GM12878 (cell line): ENCODE measurements at regions not wholly inside any gene's neighbourhood (a gene's known extent, or its start where the extent isn't known, plus 50 kb on each side); places are given as distances from the start of the nearest gene placed in this dataset.

Experiments
- ATAC-seq: fragments of 200-7000 bp; cut with Tn5 transposase; 3 replicates; pipeline ENCODE4 v1.9.1; 2020; ENCODE audit warnings: mild to moderate bottlenecking, moderate library complexity
- BruUV-seq: library from RNA; stranded (reverse); fragments of 400-500 nt; replicated peaks from 2 replicates; lab custom pipeline; 2021; lab: Mats Ljungman, UMichigan
- CTCF ChIA-PET: fragments of 300-600 bp; sonication (Branson Sonifier 250); formaldehyde crosslinking; extraction: SDS; loops from one replicate; lab custom pipeline; 2021; ENCODE audit warnings: inconsistent platforms; lab: Yijun Ruan, JAX
- POLR2A ChIA-PET: fragments of 350-600 bp; formaldehyde crosslinking; extraction: SDS; loops from one replicate; lab custom pipeline; 2021; ENCODE audit warnings: inconsistent platforms; lab: Charles Lee
- RAD21 ChIA-PET: fragments of 300-600 bp; sonication (Branson Sonifier 250); formaldehyde crosslinking; loops from one replicate; lab custom pipeline; 2023; ENCODE audit warnings: antibody characterized with exemption; ENCODE audit not compliant: unreplicated experiment; lab: Charles Lee
- SMC1A ChIA-PET: fragments of 300-600 bp; sonication (Branson Sonifier 250); formaldehyde crosslinking; loops from one replicate; lab custom pipeline; 2023; ENCODE audit not compliant: unreplicated experiment, uncharacterized antibody; lab: Charles Lee
- DNase-seq: peaks from one replicate; pipeline ENCODE4 v3.0.0-alpha.2; 2011; ENCODE audit warnings: low read depth, low spot score
- FAIRE-seq: peaks from 3 replicates; lab custom pipeline; 2011; peaks lifted over from hg19 to GRCh38; lab: Jason Lieb, UNC
- H2AFZ ChIP-seq: 2 replicates; pipeline ENCODE4 v1.6.0; 2011; ENCODE audit warnings: low read depth, low read length, control low read depth; ENCODE audit not compliant: control insufficient read depth
- H3K27ac ChIP-seq: 2 replicates; pipeline ENCODE4 v1.5.1; 2011; ENCODE audit warnings: control low read depth; ENCODE audit not compliant: control insufficient read depth, insufficient read depth
- H3K27me3 ChIP-seq, 2 experiments: replicated peaks in 1 of 2; 2 replicates each; pipeline versions ENCODE4 v1.6.0 to v1.6.1; 2011; ENCODE audit warnings: low read length in 1 of 2; ENCODE audit not compliant: control insufficient read depth in 2 of 2, insufficient read depth in 2 of 2
- H3K36me3 ChIP-seq, 2 experiments: 2 replicates each; pipeline ENCODE4 v1.5.1; 2011; ENCODE audit warnings: low read length in 1 of 2; ENCODE audit not compliant: control insufficient read depth in 2 of 2, insufficient read depth in 2 of 2
- H3K4me1 ChIP-seq: 2 replicates; pipeline ENCODE4 v1.6.1; 2011; ENCODE audit warnings: mild to moderate bottlenecking, low read length, moderate library complexity, mixed read lengths; ENCODE audit not compliant: control insufficient read depth, insufficient read depth
- H3K4me2 ChIP-seq: 2 replicates; pipeline ENCODE4 v1.6.0; 2011; ENCODE audit warnings: control low read depth; ENCODE audit not compliant: control insufficient read depth, insufficient read depth
- H3K4me3 ChIP-seq: fragments of 200-600 bp; sonication (generic); 2 replicates; pipeline ENCODE4 v1.5.1; 2016
- H3K79me2 ChIP-seq: 2 replicates; pipeline ENCODE4 v1.6.0; 2011; ENCODE audit warnings: low read length; ENCODE audit not compliant: control insufficient read depth, insufficient read depth
- H3K9ac ChIP-seq: 2 replicates; pipeline ENCODE4 v1.8.0; 2011; ENCODE audit warnings: low read length, control low read depth, mixed read lengths; ENCODE audit not compliant: control insufficient read depth, insufficient read depth
- H3K9me3 ChIP-seq: replicated peaks from 3 replicates; pipeline ENCODE4 v1.5.1; 2011; ENCODE audit warnings: mild to moderate bottlenecking, low read length; ENCODE audit not compliant: control insufficient read depth, insufficient read depth
- H4K20me1 ChIP-seq: 2 replicates; pipeline ENCODE4 v1.6.0; 2011; ENCODE audit not compliant: control insufficient read depth, insufficient read depth
- BACH1 ChIP-seq: fragments of 450-650 bp; IDR thresholded peaks from 2 replicates; pipeline ENCODE4 v1.6.1; 2017; ENCODE audit warnings: mild to moderate bottlenecking, borderline replicate concordance
- ESRRA ChIP-seq: IDR thresholded peaks from 2 replicates; pipeline ENCODE4 v1.6.1; 2012; ENCODE audit warnings: mild to moderate bottlenecking, low read length, improper control_type of control experiment
- EZH2 ChIP-seq: IDR thresholded peaks from 2 replicates; pipeline ENCODE4 v1.6.1; 2012; ENCODE audit warnings: low read depth, mild to moderate bottlenecking, control low read depth, inconsistent platforms, low read length, borderline replicate concordance; ENCODE audit not compliant: control insufficient read depth
- HCFC1 ChIP-seq: fragments of 150-350 bp; IDR thresholded peaks from 2 replicates; pipeline ENCODE4 v1.6.1; 2014; ENCODE audit warnings: low read length
- IKZF2 ChIP-seq, 2 experiments: fragments of 450-650 bp; IDR thresholded peaks; 2 replicates each; pipeline ENCODE4 v1.6.1; 2017; ENCODE audit warnings: mild to moderate bottlenecking in 2 of 2, moderate library complexity in 2 of 2
- IRF4 ChIP-seq: IDR thresholded peaks from 2 replicates; pipeline ENCODE4 v1.6.1; 2011; ENCODE audit warnings: low read depth, low read length
- KAT2A ChIP-seq: conservative IDR thresholded peaks from 2 replicates; pipeline ENCODE4 v1.6.1; 2011; ENCODE audit warnings: low read depth, low read length; ENCODE audit not compliant: control insufficient read depth
- PKNOX1 ChIP-seq: fragments of 450-650 bp; IDR thresholded peaks from 2 replicates; pipeline ENCODE4 v1.6.1; 2016; ENCODE audit warnings: mild to moderate bottlenecking
- PML ChIP-seq: IDR thresholded peaks from 2 replicates; pipeline ENCODE4 v1.6.1; 2012; ENCODE audit warnings: low read length, inconsistent platforms
- POU2F2 ChIP-seq: IDR thresholded peaks from 3 replicates; pipeline ENCODE4 v1.6.1; 2011; ENCODE audit warnings: low read depth, mild to moderate bottlenecking, low read length, borderline replicate concordance
- SIN3A ChIP-seq: IDR thresholded peaks from 2 replicates; pipeline ENCODE4 v1.6.1; 2012; ENCODE audit warnings: low read depth, low read length, improper control_type of control experiment
- SMAD5 ChIP-seq: IDR thresholded peaks from 2 replicates; pipeline ENCODE4 v1.6.1; 2016; ENCODE audit warnings: antibody characterized with exemption, low read depth
- SMARCA5 ChIP-seq: fragments of 450-650 bp; IDR thresholded peaks from 2 replicates; pipeline ENCODE4 v1.6.1; 2017; ENCODE audit warnings: mild to moderate bottlenecking
- SP1 ChIP-seq: IDR thresholded peaks from one replicate; pipeline ENCODE4 v1.6.1; 2011; ENCODE audit warnings: low read depth, low read length
- SPI1 ChIP-seq: IDR thresholded peaks from 2 replicates; pipeline ENCODE4 v1.6.1; 2011; ENCODE audit warnings: low read depth, mild to moderate bottlenecking, low read length, moderate library complexity, borderline replicate concordance; ENCODE audit not compliant: insufficient read depth
- STAT3 ChIP-seq: IDR thresholded peaks from 2 replicates; pipeline ENCODE4 v1.6.1; 2011; ENCODE audit warnings: low read depth, low read length, improper control_type of control experiment
- SUPT20H ChIP-seq: IDR thresholded peaks from 2 replicates; pipeline ENCODE4 v1.6.1; 2011; ENCODE audit warnings: low read depth, mild to moderate bottlenecking, low read length, moderate library complexity, borderline replicate concordance; ENCODE audit not compliant: control insufficient read depth
- TBL1XR1 ChIP-seq: IDR thresholded peaks from 2 replicates; pipeline ENCODE4 v1.6.1; 2012; ENCODE audit warnings: low read depth, low read length, improper control_type of control experiment
- ZNF217 ChIP-seq: fragments of 450-650 bp; IDR thresholded peaks from 2 replicates; pipeline ENCODE4 v1.6.1; 2017; ENCODE audit warnings: antibody characterized with exemption, mild to moderate bottlenecking
- WGBS: methylation state at CpG from one replicate; pipeline ENCODE4 v1.1.6; 2016; ENCODE audit warnings: low lambda C conversion rate; ENCODE audit not compliant: insufficient replicate concordance, insufficient coverage; ENCODE audit errors: missing lambda C conversion rate; 5-methylcytosine and 5-hydroxymethylcytosine counted together
- in situ Hi-C: fragments of 300-500 bp; cut with MboI; formaldehyde crosslinking; loops from 9 replicates; pipeline ENCODE4 v1.14.3; 2018; ENCODE audit warnings: mixed read lengths
- intact Hi-C: fragments of 100-400 bp; cut with micrococcal nuclease; formaldehyde crosslinking; loops from one replicate; pipeline ENCODE4 v1.14.2; 2022; ENCODE audit not compliant: unreplicated experiment
- TF ChIP-seq, protein P1 (sequence below): fragments of 450-650 bp; IDR thresholded peaks from 2 replicates; pipeline ENCODE4 v1.6.1; 2017; ENCODE audit warnings: mild to moderate bottlenecking, moderate library complexity
- TF ChIP-seq, protein P2 (sequence below): fragments of 450-650 bp; IDR thresholded peaks from 2 replicates; pipeline ENCODE4 v1.6.1; 2017; ENCODE audit warnings: borderline replicate concordance

GRCh38 chr13:73394066-73394465, 335.3 kb downstream of the KLF5 start (continued):
- TF ChIP-seq SUPT20H (no peak), SP1 (no peak), KAT2A (no peak), BACH1 (no peak), HCFC1 (no peak)
- TF ChIP-seq, protein P1, sequence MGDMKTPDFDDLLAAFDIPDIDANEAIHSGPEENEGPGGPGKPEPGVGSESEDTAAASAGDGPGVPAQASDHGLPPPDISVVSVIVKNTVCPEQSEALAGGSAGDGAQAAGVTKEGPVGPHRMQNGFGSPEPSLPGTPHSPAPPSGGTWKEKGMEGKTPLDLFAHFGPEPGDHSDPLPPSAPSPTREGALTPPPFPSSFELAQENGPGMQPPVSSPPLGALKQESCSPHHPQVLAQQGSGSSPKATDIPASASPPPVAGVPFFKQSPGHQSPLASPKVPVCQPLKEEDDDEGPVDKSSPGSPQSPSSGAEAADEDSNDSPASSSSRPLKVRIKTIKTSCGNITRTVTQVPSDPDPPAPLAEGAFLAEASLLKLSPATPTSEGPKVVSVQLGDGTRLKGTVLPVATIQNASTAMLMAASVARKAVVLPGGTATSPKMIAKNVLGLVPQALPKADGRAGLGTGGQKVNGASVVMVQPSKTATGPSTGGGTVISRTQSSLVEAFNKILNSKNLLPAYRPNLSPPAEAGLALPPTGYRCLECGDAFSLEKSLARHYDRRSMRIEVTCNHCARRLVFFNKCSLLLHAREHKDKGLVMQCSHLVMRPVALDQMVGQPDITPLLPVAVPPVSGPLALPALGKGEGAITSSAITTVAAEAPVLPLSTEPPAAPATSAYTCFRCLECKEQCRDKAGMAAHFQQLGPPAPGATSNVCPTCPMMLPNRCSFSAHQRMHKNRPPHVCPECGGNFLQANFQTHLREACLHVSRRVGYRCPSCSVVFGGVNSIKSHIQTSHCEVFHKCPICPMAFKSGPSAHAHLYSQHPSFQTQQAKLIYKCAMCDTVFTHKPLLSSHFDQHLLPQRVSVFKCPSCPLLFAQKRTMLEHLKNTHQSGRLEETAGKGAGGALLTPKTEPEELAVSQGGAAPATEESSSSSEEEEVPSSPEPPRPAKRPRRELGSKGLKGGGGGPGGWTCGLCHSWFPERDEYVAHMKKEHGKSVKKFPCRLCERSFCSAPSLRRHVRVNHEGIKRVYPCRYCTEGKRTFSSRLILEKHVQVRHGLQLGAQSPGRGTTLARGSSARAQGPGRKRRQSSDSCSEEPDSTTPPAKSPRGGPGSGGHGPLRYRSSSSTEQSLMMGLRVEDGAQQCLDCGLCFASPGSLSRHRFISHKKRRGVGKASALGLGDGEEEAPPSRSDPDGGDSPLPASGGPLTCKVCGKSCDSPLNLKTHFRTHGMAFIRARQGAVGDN: no peak

DNA sequence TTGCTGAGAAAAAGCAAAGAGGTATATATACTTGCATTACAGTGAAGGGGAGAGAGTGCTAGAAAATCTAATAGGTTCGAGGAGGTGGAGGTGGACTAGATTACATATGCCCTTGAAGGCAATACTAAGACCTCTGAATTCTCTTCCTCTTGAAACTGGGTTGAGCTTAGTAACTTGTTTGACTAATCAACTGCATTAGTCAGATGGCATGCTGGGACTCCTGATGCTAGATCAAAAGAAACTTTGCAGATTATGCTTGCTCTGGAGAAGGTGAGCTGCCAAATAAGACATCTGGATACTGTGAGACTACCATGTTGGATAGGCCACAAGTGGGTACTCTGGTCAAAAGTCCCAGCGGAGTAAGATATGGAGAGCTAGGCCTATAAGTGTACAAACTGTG, 331.3 kb downstream of the KLF5 start:
- intact Hi-C loops: no loop called here
- RAD21 ChIA-PET: no interaction called here
- SMC1A ChIA-PET: no interaction called here
- H3K9ac ChIP-seq: no peak overlapping the region
- no peaks in the 10 kb centered on the region for H4K20me1 ChIP-seq
- DNase-seq (no peak), ATAC-seq (no peak), FAIRE-seq (no peak)
- no peaks in the 10 kb centered on the region for H3K9me3 ChIP-seq
- BruUV-seq: no TSS peak
- H2AFZ ChIP-seq: no peak overlapping the region
- no peaks in the 10 kb centered on the region for H3K27me3 ChIP-seq
- POLR2A ChIA-PET: interaction anchor here (0.6 kb wide), 1 partner anchor 264 kb away, joined by 4 read pairs; no protein-coding TSS in a partner anchor
- H3K4me3 ChIP-seq: no peak overlapping the region
- no peaks in the 10 kb centered on the region for H3K79me2 ChIP-seq
- no peaks in the 10 kb centered on the region for H3K4me1 ChIP-seq
- in situ Hi-C loops: no loop called here
- H3K27ac ChIP-seq: no peak overlapping the region
- CTCF ChIA-PET: interaction anchor here (0.6 kb wide), 1 partner anchor 15 kb away, joined by 3 read pairs; no protein-coding TSS in a partner anchor
- no peak overlapping the region for H3K4me2 ChIP-seq
- H3K36me3 ChIP-seq: no peaks in the 10 kb centered on the region
- 0% methylated on average over 2 of the region's 2 CpGs for WGBS
- no peak for TF ChIP-seq SMARCA5
- no peak for TF ChIP-seq ESRRA
- TF ChIP-seq, protein P2, sequence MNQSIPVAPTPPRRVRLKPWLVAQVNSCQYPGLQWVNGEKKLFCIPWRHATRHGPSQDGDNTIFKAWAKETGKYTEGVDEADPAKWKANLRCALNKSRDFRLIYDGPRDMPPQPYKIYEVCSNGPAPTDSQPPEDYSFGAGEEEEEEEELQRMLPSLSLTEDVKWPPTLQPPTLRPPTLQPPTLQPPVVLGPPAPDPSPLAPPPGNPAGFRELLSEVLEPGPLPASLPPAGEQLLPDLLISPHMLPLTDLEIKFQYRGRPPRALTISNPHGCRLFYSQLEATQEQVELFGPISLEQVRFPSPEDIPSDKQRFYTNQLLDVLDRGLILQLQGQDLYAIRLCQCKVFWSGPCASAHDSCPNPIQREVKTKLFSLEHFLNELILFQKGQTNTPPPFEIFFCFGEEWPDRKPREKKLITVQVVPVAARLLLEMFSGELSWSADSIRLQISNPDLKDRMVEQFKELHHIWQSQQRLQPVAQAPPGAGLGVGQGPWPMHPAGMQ: no peak
- no peak for TF ChIP-seq POU2F2
- no peak for TF ChIP-seq PKNOX1
- TF ChIP-seq IRF4: no peak
- TF ChIP-seq SPI1: no peak
- no peak for TF ChIP-seq STAT3
- no peak for TF ChIP-seq TBL1XR1
- TF ChIP-seq ZNF217: no peak
- no peak for TF ChIP-seq SIN3A
- no peak for TF ChIP-seq SMAD5
- no peak for TF ChIP-seq EZH2
- TF ChIP-seq IKZF2 (IDR thresholded peaks at IDR 0.05): no peak
- TF ChIP-seq PML: no peak
